Rectal smooth muscle tissue (tissue), 1 donor: ENCODE measurements at regions not wholly inside any gene's neighbourhood (a gene's known extent, or its start where the extent isn't known, plus 50 kb on each side); places are given as distances from the start of the nearest gene placed in this dataset.

Experiments
- H3K27ac ChIP-seq: one replicate; pipeline ENCODE4 v1.7.0; 2013; ENCODE audit warnings: low read depth, low read length, inconsistent platforms
- H3K27me3 ChIP-seq: one replicate; pipeline ENCODE4 v1.7.0; 2013; ENCODE audit warnings: low read length; ENCODE audit not compliant: control insufficient read depth, insufficient read depth
- H3K36me3 ChIP-seq: one replicate; pipeline ENCODE4 v1.7.0; 2013; ENCODE audit warnings: low read length; ENCODE audit not compliant: control insufficient read depth, insufficient read depth
- H3K4me1 ChIP-seq: one replicate; pipeline ENCODE4 v1.7.0; 2013; ENCODE audit warnings: low read length; ENCODE audit not compliant: control insufficient read depth, insufficient read depth
- H3K4me3 ChIP-seq: one replicate; pipeline ENCODE4 v1.7.0; 2013; ENCODE audit warnings: low read length
- H3K9ac ChIP-seq: one replicate; pipeline ENCODE4 v1.7.0; 2013; ENCODE audit warnings: low read length

DNA sequence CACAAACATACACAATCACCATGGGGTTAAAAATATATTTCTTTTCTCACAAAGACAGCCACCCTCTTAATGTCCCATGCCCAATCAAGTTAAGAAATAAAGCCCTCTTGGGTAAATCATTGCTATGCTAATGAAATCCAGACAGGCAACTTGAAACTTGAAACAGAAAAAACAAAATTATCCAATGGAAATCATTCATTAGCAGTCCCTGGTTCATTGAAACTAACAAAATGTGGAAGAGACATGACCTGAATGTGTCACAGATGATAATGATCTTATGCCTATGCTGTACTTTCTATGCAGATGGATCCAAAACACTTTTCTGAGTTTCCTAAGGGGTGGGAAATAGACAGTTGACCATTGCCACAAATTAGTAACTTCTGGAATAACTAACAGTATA lies 983.7 kb downstream of the MCTP2 start:
- Histone ChIP-seq H3K9ac (no peak overlapping the region), H3K27me3 (no peaks in the 10 kb centered on the region), H3K27ac (no peak overlapping the region), H3K36me3 (no peaks in the 10 kb centered on the region), H3K4me3 (no peak overlapping the region), H3K4me1 (no peaks in the 10 kb centered on the region)

DNA sequence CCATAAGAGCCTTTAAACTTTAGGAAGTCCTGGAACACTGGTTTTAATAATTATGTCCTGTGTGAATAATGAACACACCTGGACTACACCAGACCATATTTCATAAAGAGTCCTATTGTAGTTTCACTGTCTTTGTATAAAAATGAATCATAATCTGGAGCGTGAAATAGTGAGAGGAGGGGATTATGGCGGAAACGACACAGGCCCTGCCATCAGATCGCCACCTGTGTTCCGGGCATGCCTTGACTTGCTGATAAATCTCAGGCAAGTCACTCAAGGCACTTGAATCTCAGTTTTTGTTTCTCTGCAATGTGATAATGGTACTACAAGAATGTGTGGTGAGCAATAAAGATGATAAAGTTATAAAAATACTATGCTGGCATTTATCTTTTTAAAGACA lies 995.5 kb downstream of the MCTP2 start:
- H3K9ac ChIP-seq = no peak overlapping the region
- no peaks in the 10 kb centered on the region for H3K4me1 ChIP-seq
- no peaks in the 10 kb centered on the region for H3K36me3 ChIP-seq
- no peak overlapping the region for H3K4me3 ChIP-seq
- no peak overlapping the region for H3K27ac ChIP-seq
- no peaks in the 10 kb centered on the region for H3K27me3 ChIP-seq

DNA sequence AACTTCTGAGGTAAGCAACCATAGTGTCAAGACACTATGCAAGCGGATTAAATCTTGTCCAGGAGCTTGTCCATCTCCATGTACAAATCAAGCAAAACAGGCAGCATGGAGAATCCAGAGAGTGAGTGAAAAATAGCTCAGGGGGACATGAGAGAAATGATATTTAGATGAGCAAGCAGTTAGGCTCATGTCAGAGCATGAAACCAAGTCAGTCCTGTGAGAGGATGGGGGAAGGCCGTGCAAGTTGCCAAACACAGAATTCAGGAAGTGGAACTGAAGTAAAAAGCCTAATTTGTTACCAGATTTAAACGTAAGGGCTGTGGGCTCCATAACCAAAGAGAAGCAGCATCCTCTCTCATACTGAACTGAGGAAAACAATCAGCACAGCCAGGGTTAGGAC lies 995.9 kb downstream of the MCTP2 start:
- no peaks in the 10 kb centered on the region for H3K4me1 ChIP-seq
- H3K4me3 ChIP-seq = no peak overlapping the region
- H3K27me3 ChIP-seq = no peaks in the 10 kb centered on the region
- H3K27ac ChIP-seq = no peak overlapping the region
- H3K36me3 ChIP-seq = no peaks in the 10 kb centered on the region
- H3K9ac ChIP-seq = no peak overlapping the region

DNA sequence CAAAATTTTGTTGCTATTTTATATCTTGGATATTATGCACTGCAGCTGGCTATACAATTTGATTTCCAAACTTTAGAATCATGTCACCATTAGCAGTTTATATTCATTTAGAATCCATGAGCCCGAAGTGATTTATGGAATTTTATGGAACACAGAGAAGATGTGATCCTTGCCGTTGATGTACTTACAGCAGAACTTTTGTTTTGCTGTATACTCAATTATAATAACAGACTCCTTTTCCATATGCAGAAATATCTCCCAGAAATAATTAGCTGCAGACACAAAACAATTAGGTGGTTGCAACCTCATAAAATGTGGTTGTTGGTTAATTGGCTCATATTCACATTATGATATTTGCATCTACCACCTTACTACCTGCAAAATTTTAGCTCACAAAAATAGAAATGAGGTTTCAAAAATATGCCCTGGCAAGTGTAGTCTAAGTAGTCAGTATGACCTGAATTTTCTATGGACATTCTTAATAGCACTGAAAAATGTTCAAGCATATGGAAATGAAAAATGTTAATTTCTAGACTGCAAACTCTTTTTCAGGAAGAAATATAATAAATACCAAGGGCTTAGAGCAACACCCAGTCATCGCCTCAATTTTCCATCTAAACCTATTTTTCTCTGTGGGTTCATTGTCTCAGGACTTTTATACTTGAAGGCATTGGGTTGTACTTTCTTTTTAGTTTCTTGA lies 997.6 kb downstream of the MCTP2 start:
- Histone ChIP-seq H3K4me3 (no peak overlapping the region), H3K27ac (no peak overlapping the region), H3K9ac (no peak overlapping the region), H3K4me1 (no peaks in the 10 kb centered on the region), H3K36me3 (no peaks in the 10 kb centered on the region), H3K27me3 (no peaks in the 10 kb centered on the region)

DNA sequence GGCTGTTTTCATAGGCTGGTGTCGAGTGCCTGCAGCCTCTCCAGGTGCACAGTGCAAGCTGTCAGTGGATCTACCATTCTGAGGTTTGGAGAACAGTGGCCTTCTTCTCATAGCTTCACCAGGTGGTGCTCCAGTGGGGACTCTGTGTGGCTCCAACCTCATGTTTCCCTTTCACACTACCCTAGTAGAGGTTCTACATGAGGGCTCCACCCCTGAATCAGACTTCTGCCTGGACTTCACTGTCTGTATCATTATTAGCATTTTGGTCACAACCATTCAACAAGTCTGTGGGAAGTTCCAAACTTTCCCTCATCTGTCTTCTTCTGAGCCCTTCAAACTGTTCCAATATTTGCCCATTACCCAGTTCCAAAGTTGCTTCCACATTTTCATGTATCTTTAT lies 1003.7 kb downstream of the MCTP2 start:
- no peaks in the 10 kb centered on the region for H3K4me1 ChIP-seq
- no peak overlapping the region for H3K4me3 ChIP-seq
- no peak overlapping the region for H3K27ac ChIP-seq
- H3K27me3 ChIP-seq = no peaks in the 10 kb centered on the region
- H3K36me3 ChIP-seq = no peaks in the 10 kb centered on the region
- H3K9ac ChIP-seq = no peak overlapping the region

DNA sequence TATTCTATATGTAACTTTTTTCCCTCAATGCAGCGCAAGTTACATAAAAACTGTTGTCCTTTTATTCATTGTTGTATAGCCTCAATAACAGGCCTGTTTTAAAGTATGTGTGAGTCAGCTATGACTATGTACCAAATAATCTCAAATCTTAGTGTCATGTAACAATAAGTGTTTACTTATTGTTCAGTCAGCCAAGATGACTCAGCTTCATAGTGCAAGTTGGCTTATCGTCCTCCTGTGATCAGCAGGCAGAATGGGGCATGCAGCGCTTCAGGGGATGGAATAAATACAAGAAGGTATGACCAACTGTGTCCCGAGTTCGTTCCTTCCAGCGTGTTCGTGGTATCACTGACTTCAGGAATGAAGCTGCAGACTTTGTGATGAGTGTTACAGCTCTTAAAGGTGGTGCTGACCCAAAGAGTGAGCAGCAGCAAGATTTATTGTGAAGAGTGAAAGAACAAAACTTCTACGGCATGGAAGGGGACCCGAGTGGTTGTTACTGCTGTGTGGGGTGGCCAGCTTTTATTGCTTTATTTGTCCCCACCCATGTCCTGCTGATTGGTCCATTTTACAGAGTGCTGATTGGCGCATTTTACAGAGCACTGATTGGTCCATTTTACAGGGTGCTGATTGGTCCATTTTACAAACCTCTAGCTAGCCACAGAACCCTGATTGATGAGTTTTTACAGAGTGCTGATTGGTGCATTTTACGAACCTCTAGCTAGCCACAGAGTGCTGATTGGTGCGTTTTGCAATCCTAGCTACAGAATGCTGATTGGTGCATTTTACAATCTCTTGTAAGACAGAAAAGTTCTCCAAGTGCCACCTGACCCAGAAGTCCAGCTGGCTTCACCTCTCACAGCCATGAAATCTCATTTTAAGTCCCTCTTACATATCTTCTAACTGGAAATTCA lies 1016.0 kb downstream of the MCTP2 start:
- Histone ChIP-seq H3K27ac (no peak overlapping the region), H3K9ac (no peak overlapping the region), H3K4me3 (no peak overlapping the region), H3K27me3 (no peaks in the 10 kb centered on the region), H3K36me3 (no peaks in the 10 kb centered on the region), H3K4me1 (peaks cover 2% of the 10 kb centered on the region)

DNA sequence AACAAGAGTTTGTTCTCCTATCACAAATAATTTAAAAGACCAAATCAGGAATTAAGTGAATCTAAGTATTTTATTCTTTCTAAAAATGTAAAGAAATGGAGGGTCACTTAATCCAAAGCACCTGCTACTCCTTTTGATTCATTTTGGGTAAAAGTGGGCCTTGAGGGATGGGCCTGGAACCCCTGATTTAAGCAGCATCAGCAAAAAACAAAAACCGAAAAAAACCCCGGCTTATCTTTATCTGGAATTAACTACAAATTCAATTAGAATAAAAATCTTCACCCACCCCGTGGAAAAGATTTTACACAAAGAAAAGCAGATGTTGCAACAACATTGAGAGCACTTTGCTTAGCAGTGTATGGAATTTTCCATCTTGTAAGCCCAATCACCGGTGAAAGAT lies 1018.2 kb downstream of the MCTP2 start:
- no peak overlapping the region for H3K27ac ChIP-seq
- H3K36me3 ChIP-seq = no peaks in the 10 kb centered on the region
- H3K27me3 ChIP-seq = no peaks in the 10 kb centered on the region
- H3K4me3 ChIP-seq = no peak overlapping the region
- H3K4me1 ChIP-seq = peaks cover 2% of the 10 kb centered on the region
- H3K9ac ChIP-seq = no peak overlapping the region

DNA sequence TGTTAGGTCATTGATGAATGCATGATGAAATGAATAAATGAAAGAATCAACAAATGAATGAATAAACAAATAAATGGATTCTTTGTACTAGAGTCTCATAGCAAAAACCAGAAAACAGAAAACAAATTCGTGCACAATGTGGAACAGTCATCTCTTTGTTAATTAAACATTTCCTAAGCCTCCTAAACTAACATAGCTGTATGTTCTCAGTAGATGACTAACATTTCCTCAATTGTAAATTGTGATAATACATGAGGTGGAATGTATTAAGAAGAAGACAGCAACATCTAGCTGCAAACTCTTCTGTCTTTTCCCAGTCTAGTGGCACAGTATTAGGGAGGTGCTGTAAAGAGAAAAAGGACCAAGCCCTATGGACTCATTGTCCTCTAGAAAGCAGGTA lies 1021.0 kb downstream of the MCTP2 start:
- Histone ChIP-seq H3K9ac (no peak overlapping the region), H3K36me3 (no peaks in the 10 kb centered on the region), H3K27ac (no peak overlapping the region), H3K27me3 (no peaks in the 10 kb centered on the region), H3K4me1 (peaks cover 2% of the 10 kb centered on the region), H3K4me3 (no peak overlapping the region)

DNA sequence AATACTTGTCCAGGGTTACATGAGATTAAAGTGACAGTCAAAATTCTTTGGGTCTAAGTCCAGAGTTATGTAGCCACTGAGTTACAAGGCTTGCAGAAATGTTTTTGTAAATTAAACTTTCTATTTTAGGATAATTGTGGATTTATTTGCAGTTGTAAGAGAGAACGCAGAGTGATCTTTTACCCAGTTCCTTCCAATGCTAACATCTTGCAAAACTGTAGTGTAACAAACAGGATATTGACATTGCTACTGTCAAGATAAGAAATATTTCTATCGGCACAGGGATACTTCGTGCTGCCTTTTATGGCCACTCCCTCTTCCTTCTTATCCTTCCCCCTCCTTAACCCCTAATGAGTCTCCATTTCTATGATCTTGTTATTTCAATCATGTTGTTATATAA lies 1022.9 kb downstream of the MCTP2 start:
- H3K4me3 ChIP-seq = no peak overlapping the region
- H3K4me1 ChIP-seq = peaks cover 5% of the 10 kb centered on the region
- no peaks in the 10 kb centered on the region for H3K36me3 ChIP-seq
- H3K27ac ChIP-seq = no peak overlapping the region
- no peak overlapping the region for H3K9ac ChIP-seq
- H3K27me3 ChIP-seq = no peaks in the 10 kb centered on the region

DNA sequence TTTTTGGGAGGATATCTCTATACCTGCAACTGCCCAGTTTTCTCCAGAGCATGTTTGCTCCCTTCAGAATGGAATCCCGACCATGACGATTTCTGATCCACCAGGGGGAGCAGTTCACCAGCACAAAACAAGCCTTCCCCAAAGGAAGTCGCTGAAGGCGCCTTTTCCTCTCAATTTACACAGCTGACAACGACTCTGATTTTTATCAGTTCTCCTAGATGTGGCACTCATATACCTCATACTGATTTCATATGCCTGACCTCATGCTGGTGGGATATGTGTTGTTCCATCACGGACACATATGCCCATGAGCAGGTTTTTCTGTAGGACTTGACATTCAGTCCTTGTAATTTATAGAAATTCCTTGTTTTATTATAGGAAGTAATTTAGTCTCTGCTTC lies 1028.2 kb downstream of the MCTP2 start:
- Histone ChIP-seq H3K4me1 (peaks cover 6% of the 10 kb centered on the region), H3K9ac (no peak overlapping the region), H3K27ac (no peak overlapping the region), H3K4me3 (no peak overlapping the region), H3K27me3 (no peaks in the 10 kb centered on the region), H3K36me3 (no peaks in the 10 kb centered on the region)

DNA sequence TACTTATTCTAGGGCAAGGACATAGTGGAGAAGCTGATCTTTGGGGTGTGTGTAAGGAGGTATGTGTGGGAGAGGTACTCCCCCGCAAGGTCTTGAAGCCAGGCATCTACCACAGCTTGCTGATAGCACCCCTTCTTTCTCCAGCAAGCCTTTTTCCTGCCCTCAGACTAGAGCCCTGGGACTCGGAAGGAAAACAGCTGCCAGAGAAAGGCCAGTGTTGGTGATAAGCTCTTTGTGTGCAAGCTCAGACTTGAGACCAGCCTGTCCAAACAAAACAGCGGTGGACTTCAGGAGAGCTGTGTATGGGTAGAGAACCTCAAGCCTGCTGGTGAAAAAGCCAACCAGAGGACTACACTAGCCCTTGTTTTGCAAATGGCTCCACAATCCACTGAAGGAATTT lies 1028.6 kb downstream of the MCTP2 start:
- H3K4me1 ChIP-seq = peaks cover 6% of the 10 kb centered on the region
- no peaks in the 10 kb centered on the region for H3K27me3 ChIP-seq
- no peak overlapping the region for H3K27ac ChIP-seq
- H3K9ac ChIP-seq = no peak overlapping the region
- no peak overlapping the region for H3K4me3 ChIP-seq
- no peaks in the 10 kb centered on the region for H3K36me3 ChIP-seq

DNA sequence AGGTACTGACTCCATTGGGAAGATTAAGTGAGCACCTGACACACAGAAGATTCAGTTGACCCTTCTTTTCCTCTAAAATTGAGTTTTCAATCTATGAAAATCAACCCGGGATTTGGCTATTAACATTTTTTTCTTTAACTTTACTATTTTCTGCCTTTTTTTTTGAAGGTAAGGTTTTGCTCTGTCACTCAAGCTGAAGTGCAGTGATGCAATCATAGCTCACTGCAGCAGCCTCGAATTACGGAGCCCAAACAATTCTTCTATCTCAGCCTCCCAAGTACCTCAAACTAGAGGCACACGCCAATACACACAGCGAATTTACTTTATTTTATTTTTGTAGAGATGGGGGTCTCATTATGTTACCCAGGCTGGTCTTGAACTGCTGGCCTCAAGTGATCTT lies 1029.5 kb downstream of the MCTP2 start:
- Histone ChIP-seq H3K4me3 (no peak overlapping the region), H3K9ac (no peak overlapping the region), H3K4me1 (peaks cover 6% of the 10 kb centered on the region), H3K36me3 (no peaks in the 10 kb centered on the region), H3K27ac (no peak overlapping the region), H3K27me3 (no peaks in the 10 kb centered on the region)

DNA sequence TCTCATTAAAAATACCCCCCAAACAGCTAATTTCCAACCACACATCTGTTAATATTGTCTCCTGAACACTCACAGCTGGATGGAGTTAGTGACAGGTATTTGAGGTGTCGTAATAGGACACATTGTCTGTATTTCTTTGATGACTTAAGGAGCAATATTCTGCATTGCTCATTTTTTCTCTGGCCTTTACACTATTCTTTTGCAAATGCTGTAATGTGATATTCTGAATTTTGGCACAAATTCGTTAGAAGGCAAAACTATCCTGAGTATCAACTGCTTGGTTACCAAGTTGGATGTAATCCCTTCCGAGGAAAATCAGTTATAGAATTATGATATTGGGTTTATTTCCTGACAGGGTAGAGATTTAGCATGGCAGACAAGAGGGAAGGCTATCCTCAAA lies 1030.2 kb downstream of the MCTP2 start:
- H3K9ac ChIP-seq = no peak overlapping the region
- peaks cover 6% of the 10 kb centered on the region for H3K4me1 ChIP-seq
- H3K4me3 ChIP-seq = no peak overlapping the region
- no peaks in the 10 kb centered on the region for H3K36me3 ChIP-seq
- no peaks in the 10 kb centered on the region for H3K27me3 ChIP-seq
- no peak overlapping the region for H3K27ac ChIP-seq
